Panc1 (cell line): ENCODE measurements at regions not wholly inside any gene's neighbourhood (a gene's known extent, or its start where the extent isn't known, plus 50 kb on each side); places are given as distances from the start of the nearest gene placed in this dataset.

Source experiments
- ATAC-seq: fragments of 200-7000 bp; cut with Tn5 transposase; 2 replicates; pipeline ENCODE4 v1.9.1; 2020; ENCODE audit warnings: mild to moderate bottlenecking, moderate library complexity
- BruUV-seq: library from RNA; stranded (reverse); fragments of 400-500 nt; replicated peaks from 2 replicates; lab custom pipeline; 2021; lab: Mats Ljungman, UMichigan
- CTCF ChIA-PET: fragments of 300-600 bp; sonication (Branson Sonifier 250); formaldehyde crosslinking; loops from one replicate; lab custom pipeline; 2022; ENCODE audit warnings: antibody characterized with exemption; lab: Charles Lee
- POLR2A ChIA-PET: fragments of 300-600 bp; sonication (Branson Sonifier 250); formaldehyde crosslinking; loops from one replicate; lab custom pipeline; 2022; ENCODE audit warnings: antibody characterized with exemption; lab: Charles Lee
- DNase-seq: peaks from one replicate; pipeline ENCODE4 v3.0.0-alpha.2; 2010; ENCODE audit warnings: low read depth, low spot score
- H3K27ac ChIP-seq: 2 replicates; pipeline ENCODE4 v1.5.1; 2011; ENCODE audit warnings: mild to moderate bottlenecking, low read length, inconsistent platforms
- H3K27me3 ChIP-seq: fragments of 200-500 bp; sonication (Bioruptor generic); 2 replicates; pipeline ENCODE4 v1.6.0; 2014; ENCODE audit warnings: low read length, inconsistent platforms; ENCODE audit not compliant: control insufficient read depth, insufficient read depth
- H3K36me3 ChIP-seq: fragments of 200-500 bp; sonication (Bioruptor generic); 2 replicates; pipeline ENCODE4 v1.5.1; 2014; ENCODE audit warnings: inconsistent platforms, mild to moderate bottlenecking, low read length, moderate library complexity; ENCODE audit not compliant: control insufficient read depth, insufficient read depth
- H3K4me1 ChIP-seq: 2 replicates; pipeline ENCODE4 v1.5.1; 2011; ENCODE audit warnings: inconsistent platforms, mild to moderate bottlenecking, low read length, moderate library complexity; ENCODE audit not compliant: control insufficient read depth, insufficient read depth
- H3K4me3 ChIP-seq, 2 experiments: 2 replicates each; pipeline ENCODE4 v1.5.1; 2011 to 2012; ENCODE audit warnings: low read depth in 2 of 2, low read length in 2 of 2, mild to moderate bottlenecking in 2 of 2, inconsistent platforms in 1 of 2, moderate library complexity in 1 of 2
- H3K9me3 ChIP-seq: fragments of 200-500 bp; sonication (Bioruptor generic); 2 replicates; pipeline ENCODE4 v1.5.1; 2014; ENCODE audit warnings: low read depth, mild to moderate bottlenecking, inconsistent platforms, low read length, moderate library complexity; ENCODE audit not compliant: control insufficient read depth, insufficient read depth
- POLR2AphosphoS5 ChIP-seq: IDR thresholded peaks from 2 replicates; pipeline ENCODE4 v1.6.1; 2012; ENCODE audit warnings: mild to moderate bottlenecking, low read depth, low read length, moderate library complexity
- SIN3A ChIP-seq: IDR thresholded peaks from 2 replicates; pipeline ENCODE4 v1.6.1; 2012; ENCODE audit warnings: low read depth, mild to moderate bottlenecking, low read length, moderate library complexity, borderline replicate concordance; ENCODE audit not compliant: insufficient read depth
- TCF7L2 ChIP-seq: IDR thresholded peaks from 2 replicates; pipeline ENCODE4 v1.6.1; 2011; ENCODE audit warnings: mild to moderate bottlenecking, low read depth, low read length, inconsistent platforms
- in situ Hi-C: cut with HindIII; loops from 2 replicates; pipeline ENCODE4 v1.10.0; 2016; ENCODE audit warnings: low sequenced_read_pairs, low pct_unique_long_range_greater_than_20kb
- intact Hi-C: fragments of 100-400 bp; cut with micrococcal nuclease; formaldehyde crosslinking; loops from one replicate; pipeline ENCODE4 v1.10.0; 2022; ENCODE audit not compliant: unreplicated experiment
- TF ChIP-seq, protein P1 (sequence below), 2 experiments: IDR thresholded peaks; 2 replicates each; pipeline ENCODE4 v1.6.1; 2011 to 2012; ENCODE audit warnings: low read depth in 2 of 2, control low read depth in 1 of 2, low read length in 1 of 2, mild to moderate bottlenecking in 1 of 2, moderate library complexity in 1 of 2; ENCODE audit not compliant: insufficient read depth in 1 of 2
- TF ChIP-seq, protein P2 (sequence below): fragments of 450-650 bp; IDR thresholded peaks from 2 replicates; pipeline ENCODE4 v1.5.1; 2017; ENCODE audit warnings: mild to moderate bottlenecking

DNA sequence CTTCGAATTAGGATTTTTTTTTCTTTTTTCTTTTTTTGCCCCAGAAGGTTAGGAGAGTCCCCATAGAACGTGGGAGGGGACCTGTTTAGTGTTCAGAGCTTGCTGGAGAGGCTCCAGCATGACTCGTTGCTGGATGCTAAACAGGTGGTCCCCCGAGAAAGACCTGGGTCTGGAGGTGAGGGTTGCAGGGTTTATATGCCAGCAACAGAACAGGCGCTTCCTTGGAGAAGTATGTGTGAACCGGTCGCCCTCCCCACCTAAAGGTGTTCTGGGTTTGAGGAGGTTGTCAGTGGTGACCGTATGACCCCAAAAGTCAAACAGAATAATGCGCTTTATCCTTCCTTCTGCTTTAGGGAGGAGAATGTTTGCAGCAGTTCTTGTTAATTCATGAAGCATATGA lies 52.1 kb upstream of the SHOX start:
- Histone ChIP-seq H3K4me3 (no peak overlapping the region), H3K36me3 (no peaks in the 10 kb centered on the region), H3K9me3 (no peaks in the 10 kb centered on the region), H3K27ac (no peak overlapping the region), H3K27me3 (no peaks in the 10 kb centered on the region), H3K4me1 (no peaks in the 10 kb centered on the region)
- DNase-seq = no peak
- no peak for ATAC-seq
- TF ChIP-seq SIN3A = no peak
- TF ChIP-seq, protein P1, sequence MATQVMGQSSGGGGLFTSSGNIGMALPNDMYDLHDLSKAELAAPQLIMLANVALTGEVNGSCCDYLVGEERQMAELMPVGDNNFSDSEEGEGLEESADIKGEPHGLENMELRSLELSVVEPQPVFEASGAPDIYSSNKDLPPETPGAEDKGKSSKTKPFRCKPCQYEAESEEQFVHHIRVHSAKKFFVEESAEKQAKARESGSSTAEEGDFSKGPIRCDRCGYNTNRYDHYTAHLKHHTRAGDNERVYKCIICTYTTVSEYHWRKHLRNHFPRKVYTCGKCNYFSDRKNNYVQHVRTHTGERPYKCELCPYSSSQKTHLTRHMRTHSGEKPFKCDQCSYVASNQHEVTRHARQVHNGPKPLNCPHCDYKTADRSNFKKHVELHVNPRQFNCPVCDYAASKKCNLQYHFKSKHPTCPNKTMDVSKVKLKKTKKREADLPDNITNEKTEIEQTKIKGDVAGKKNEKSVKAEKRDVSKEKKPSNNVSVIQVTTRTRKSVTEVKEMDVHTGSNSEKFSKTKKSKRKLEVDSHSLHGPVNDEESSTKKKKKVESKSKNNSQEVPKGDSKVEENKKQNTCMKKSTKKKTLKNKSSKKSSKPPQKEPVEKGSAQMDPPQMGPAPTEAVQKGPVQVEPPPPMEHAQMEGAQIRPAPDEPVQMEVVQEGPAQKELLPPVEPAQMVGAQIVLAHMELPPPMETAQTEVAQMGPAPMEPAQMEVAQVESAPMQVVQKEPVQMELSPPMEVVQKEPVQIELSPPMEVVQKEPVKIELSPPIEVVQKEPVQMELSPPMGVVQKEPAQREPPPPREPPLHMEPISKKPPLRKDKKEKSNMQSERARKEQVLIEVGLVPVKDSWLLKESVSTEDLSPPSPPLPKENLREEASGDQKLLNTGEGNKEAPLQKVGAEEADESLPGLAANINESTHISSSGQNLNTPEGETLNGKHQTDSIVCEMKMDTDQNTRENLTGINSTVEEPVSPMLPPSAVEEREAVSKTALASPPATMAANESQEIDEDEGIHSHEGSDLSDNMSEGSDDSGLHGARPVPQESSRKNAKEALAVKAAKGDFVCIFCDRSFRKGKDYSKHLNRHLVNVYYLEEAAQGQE (IDR thresholded peaks at IDR 0.05; ENCODE audit: insufficient read depth in 1 of 2, low read depth in 2 of 2, low read length in 1 of 2) = no peak
- no peak for TF ChIP-seq TCF7L2
- TF ChIP-seq, protein P2, sequence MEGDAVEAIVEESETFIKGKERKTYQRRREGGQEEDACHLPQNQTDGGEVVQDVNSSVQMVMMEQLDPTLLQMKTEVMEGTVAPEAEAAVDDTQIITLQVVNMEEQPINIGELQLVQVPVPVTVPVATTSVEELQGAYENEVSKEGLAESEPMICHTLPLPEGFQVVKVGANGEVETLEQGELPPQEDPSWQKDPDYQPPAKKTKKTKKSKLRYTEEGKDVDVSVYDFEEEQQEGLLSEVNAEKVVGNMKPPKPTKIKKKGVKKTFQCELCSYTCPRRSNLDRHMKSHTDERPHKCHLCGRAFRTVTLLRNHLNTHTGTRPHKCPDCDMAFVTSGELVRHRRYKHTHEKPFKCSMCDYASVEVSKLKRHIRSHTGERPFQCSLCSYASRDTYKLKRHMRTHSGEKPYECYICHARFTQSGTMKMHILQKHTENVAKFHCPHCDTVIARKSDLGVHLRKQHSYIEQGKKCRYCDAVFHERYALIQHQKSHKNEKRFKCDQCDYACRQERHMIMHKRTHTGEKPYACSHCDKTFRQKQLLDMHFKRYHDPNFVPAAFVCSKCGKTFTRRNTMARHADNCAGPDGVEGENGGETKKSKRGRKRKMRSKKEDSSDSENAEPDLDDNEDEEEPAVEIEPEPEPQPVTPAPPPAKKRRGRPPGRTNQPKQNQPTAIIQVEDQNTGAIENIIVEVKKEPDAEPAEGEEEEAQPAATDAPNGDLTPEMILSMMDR = no peak
- no peak for TF ChIP-seq POLR2AphosphoS5
- ChIA-PET CTCF (no interaction called here), POLR2A (no interaction called here)
- in situ Hi-C loops (no loop called here), intact Hi-C loops (no loop called here)
- no TSS peak for BruUV-seq

DNA sequence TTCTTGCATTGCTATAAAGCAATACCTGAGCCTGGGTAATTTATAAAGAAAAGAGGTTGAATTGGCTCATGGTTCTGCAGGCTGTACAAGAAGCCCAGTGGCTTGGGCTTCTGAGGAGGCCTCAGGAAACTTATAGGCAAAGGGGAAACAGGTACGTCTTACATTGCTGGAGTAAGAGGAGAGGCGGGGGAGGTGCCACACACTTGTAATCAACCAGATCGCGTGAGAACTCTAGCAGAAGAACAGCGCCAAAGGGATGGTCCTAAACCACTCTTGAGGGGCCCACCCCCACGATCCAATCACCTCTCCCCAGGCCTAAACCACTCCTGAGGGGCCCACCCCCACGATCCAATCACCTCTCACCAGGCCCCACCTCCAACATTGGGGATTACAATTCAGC lies 50.6 kb upstream of the SHOX start:
- no peaks in the 10 kb centered on the region for H3K4me1 ChIP-seq
- intact Hi-C loops = no loop called here
- no peak overlapping the region for H3K27ac ChIP-seq
- CTCF ChIA-PET = no interaction called here
- POLR2A ChIA-PET = no interaction called here
- H3K27me3 ChIP-seq = no peaks in the 10 kb centered on the region
- H3K36me3 ChIP-seq = no peaks in the 10 kb centered on the region
- no peaks in the 10 kb centered on the region for H3K9me3 ChIP-seq
- DNase-seq = no peak
- no TSS peak for BruUV-seq
- no peak for ATAC-seq
- no peak overlapping the region for H3K4me3 ChIP-seq
- in situ Hi-C loops = no loop called here
- TF ChIP-seq TCF7L2 (no peak), SIN3A (no peak), POLR2AphosphoS5 (no peak)
- TF ChIP-seq, protein P1 (IDR thresholded peaks at IDR 0.05; ENCODE audit: insufficient read depth in 1 of 2, low read depth in 2 of 2, low read length in 1 of 2) = no peak
- TF ChIP-seq, protein P2 = no peak
